Bronchial epithelial cell (primary cell): ENCODE measurements at regions not wholly inside any gene's neighbourhood (a gene's known extent, or its start where the extent isn't known, plus 50 kb on each side); places are given as distances from the start of the nearest gene placed in this dataset.
"Not testable (repeated sequence)": the region's sequence is repeated elsewhere in the genome, so short reads cannot be mapped to it uniquely, and the experiment has no call there.

Experiments
- DNase-seq: peaks from one replicate; pipeline ENCODE4 v3.0.0-alpha.2; 2010; ENCODE audit warnings: low read depth
- FAIRE-seq: peaks from 2 replicates; lab custom pipeline; 2011; peaks lifted over from hg19 to GRCh38; lab: Jason Lieb, UNC
- H3K27me3 ChIP-seq: 2 replicates; pipeline ENCODE4 v1.5.1; 2011; ENCODE audit warnings: low read length; ENCODE audit not compliant: control insufficient read depth, insufficient read depth
- H3K36me3 ChIP-seq: 2 replicates; pipeline ENCODE4 v1.5.1; 2011; ENCODE audit warnings: low read length; ENCODE audit not compliant: control insufficient read depth, insufficient read depth
- H3K4me3 ChIP-seq: 2 replicates; pipeline ENCODE4 v1.5.1; 2011; ENCODE audit warnings: mild to moderate bottlenecking, low read depth, low read length, control low read depth
- TF ChIP-seq, protein P1 (sequence below): IDR thresholded peaks from 2 replicates; pipeline ENCODE4 v1.5.1; 2011; ENCODE audit warnings: mild to moderate bottlenecking, moderate library complexity, low read length, control low read depth, inconsistent platforms; ENCODE audit not compliant: insufficient read depth, severe bottlenecking

- DNase-seq, H3K4me3 ChIP-seq, H3K27me3 ChIP-seq, FAIRE-seq, H3K36me3 ChIP-seq: not testable (repeated sequence)
These were observed 71.9 kb upstream of the NIPA1 start for GRCh38 chr15:22714358-22715132.

DNA sequence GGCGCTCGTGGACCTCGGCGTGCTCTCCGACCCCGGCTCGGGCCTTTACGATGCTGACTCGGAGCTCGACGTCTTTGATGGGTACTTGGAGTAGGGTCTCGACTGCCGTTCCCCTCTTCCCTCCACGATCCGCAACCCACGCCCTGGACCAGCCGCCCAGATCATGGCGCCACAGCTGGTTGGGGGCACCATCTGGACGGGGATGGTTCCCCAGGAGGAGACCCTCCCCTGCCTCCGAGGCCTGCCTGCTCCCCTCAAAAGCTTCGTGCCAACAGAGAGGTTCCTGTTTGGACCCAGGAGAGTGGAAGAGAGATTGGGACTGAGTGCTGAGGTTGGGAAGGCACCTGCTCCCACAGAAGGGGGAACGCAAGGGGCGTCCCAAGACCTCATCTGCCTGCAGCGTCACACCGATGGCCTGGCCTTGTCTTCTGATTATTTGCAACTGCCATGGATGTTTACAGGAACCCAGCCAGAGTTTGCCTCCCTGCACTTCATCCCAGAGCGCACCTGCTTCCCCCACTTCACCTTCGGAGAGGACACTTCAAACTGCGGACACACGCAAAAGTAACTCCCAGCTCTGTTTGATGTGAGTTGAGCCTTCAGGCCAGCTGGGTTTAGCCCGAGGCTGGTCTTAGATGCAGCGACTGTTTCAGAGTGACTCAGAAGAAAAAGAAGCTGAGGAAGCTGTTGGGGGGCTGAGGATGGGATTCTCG, 71.2 kb upstream of the NIPA1 start:
- H3K27me3 ChIP-seq, DNase-seq, FAIRE-seq, H3K36me3 ChIP-seq, H3K4me3 ChIP-seq: not testable (repeated sequence)

GRCh38 chr15:22719980-22720379, 66.5 kb upstream of the NIPA1 start:
- not testable (repeated sequence) for H3K27me3 ChIP-seq, H3K4me3 ChIP-seq, H3K36me3 ChIP-seq, FAIRE-seq
- peak; percentile 13 for DNase-seq

DNA sequence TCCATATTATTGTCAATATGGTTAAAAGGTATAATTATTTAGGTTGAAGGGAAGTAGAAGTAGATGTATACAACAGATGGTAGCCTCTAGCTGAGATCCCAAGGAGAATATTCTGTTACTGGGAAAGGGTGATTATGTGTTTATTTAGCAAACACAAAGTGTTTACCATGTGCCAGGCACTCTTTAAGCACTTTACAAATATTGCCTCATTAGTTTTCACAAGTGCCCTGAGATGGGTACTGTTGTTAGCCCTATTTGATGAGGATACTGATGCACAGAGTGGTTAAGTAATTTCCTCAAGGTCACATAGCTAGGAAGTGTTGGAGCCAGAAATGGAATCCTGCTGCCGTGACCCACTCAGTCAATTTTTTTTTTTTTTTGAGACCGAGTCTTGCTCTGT, 60.3 kb upstream of the NIPA1 start:
- H3K36me3 ChIP-seq, DNase-seq, H3K27me3 ChIP-seq, FAIRE-seq, H3K4me3 ChIP-seq: not testable (repeated sequence)

DNA sequence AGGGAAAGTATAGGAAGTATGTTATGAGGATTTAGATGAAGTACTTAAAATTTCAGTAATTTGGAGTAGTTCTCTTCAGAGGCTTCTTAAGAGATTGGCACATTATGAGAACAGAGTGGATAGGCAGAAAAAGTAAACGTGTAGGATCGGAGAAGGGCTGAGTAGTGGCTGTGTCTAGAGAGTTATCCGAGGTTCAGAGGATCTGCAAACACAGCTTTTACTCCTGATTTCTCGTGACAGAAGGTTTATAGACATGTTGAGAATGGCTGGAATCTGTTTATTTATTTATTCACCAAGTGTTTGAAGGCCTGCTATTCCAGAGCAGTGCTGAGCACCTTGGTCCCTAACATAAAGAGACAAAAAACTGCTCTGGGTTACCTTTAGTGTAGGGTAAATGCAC, 51.4 kb upstream of the NIPA1 start:
- not testable (repeated sequence) for H3K36me3 ChIP-seq, FAIRE-seq, H3K4me3 ChIP-seq, H3K27me3 ChIP-seq, DNase-seq

DNA sequence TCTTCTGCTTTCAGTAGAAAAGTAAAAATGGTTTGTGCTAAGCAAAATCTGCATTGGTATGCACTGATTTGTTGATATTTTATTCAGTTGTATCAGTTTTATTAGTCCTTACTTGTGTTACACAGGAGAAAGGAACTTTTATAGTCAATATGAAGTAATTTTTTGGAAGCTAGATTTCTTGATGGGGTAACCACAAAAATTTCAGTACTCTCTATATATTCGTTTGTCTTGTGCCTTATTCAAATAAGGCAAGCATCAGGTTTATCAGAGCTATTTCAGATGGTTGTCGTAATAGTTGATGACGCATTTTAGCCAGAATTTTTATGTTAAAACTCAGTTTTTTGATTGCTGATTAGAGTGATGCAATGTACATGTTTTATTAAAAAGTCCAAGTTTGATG, 50.7 kb upstream of the NIPA1 start:
- TF ChIP-seq, protein P1, sequence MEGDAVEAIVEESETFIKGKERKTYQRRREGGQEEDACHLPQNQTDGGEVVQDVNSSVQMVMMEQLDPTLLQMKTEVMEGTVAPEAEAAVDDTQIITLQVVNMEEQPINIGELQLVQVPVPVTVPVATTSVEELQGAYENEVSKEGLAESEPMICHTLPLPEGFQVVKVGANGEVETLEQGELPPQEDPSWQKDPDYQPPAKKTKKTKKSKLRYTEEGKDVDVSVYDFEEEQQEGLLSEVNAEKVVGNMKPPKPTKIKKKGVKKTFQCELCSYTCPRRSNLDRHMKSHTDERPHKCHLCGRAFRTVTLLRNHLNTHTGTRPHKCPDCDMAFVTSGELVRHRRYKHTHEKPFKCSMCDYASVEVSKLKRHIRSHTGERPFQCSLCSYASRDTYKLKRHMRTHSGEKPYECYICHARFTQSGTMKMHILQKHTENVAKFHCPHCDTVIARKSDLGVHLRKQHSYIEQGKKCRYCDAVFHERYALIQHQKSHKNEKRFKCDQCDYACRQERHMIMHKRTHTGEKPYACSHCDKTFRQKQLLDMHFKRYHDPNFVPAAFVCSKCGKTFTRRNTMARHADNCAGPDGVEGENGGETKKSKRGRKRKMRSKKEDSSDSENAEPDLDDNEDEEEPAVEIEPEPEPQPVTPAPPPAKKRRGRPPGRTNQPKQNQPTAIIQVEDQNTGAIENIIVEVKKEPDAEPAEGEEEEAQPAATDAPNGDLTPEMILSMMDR: no peak
- FAIRE-seq (no peak), DNase-seq (no peak)
- no peaks in the 10 kb centered on the region for H3K27me3 ChIP-seq
- H3K36me3 ChIP-seq: no peaks in the 10 kb centered on the region
- H3K4me3 ChIP-seq: no peak overlapping the region

DNA sequence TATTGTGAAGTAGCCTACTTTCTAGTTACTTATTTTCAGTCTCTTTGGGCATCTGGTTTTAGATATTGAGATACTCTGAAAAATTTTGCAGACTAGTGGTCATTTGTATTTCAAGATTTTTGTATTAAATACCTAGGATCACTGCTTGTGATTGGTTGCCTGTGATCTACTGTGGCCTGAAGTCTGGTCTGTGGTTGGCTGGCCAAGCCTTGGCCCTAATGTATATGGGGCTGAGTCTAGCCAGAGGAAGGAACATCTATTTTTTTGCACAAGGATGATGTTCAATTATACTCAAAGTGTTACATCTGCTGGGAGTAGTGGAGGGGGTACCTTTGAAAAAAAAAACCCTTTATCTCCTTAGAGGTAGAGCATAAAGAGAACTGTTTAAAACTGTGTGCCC, 50.2 kb upstream of the NIPA1 start:
- H3K36me3 ChIP-seq, H3K4me3 ChIP-seq, FAIRE-seq, DNase-seq, H3K27me3 ChIP-seq: not testable (repeated sequence)
